DOHH2 (cell line): ENCODE measurements at regions not wholly inside any gene's neighbourhood (a gene's known extent, or its start where the extent isn't known, plus 50 kb on each side); places are given as distances from the start of the nearest gene placed in this dataset.

Experiments used
- H3F3A ChIP-seq: fragments of 200-600 bp; sonication (generic), shearing (Covaris generic); 2 replicates; pipeline ENCODE4 v1.6.0; 2016; ENCODE audit warnings: antibody characterized with exemption, mild to moderate bottlenecking; ENCODE audit not compliant: control insufficient read depth, insufficient read depth
- H3K27ac ChIP-seq: fragments of 200-600 bp; sonication (generic); 2 replicates; pipeline ENCODE4 v1.5.1; 2014; ENCODE audit warnings: low read depth, mild to moderate bottlenecking, low read length, moderate library complexity
- H3K27me3 ChIP-seq: fragments of 200-600 bp; sonication (generic); 2 replicates; pipeline ENCODE4 v1.6.1; 2014; ENCODE audit warnings: mild to moderate bottlenecking, low read length, mixed read lengths; ENCODE audit not compliant: control insufficient read depth
- H3K36me3 ChIP-seq: fragments of 200-600 bp; sonication (generic); 2 replicates; pipeline ENCODE4 v1.6.1; 2014; ENCODE audit warnings: mild to moderate bottlenecking, low read length, moderate library complexity, mixed read lengths; ENCODE audit not compliant: control insufficient read depth
- H3K4me1 ChIP-seq: fragments of 200-600 bp; sonication (generic); 2 replicates; pipeline ENCODE4 v1.6.1; 2014; ENCODE audit warnings: mild to moderate bottlenecking, low read length, mixed read lengths; ENCODE audit not compliant: control insufficient read depth
- H3K4me2 ChIP-seq: fragments of 200-600 bp; sonication (generic); 2 replicates; pipeline ENCODE4 v1.6.0; 2014; ENCODE audit warnings: mild to moderate bottlenecking, low read length, moderate library complexity
- H3K4me3 ChIP-seq: fragments of 200-600 bp; sonication (generic); 2 replicates; pipeline ENCODE4 v1.5.1; 2014; ENCODE audit warnings: mild to moderate bottlenecking, low read length, mixed read lengths
- H3K79me2 ChIP-seq: fragments of 200-600 bp; sonication (generic); 2 replicates; pipeline ENCODE4 v1.6.1; 2014; ENCODE audit warnings: mild to moderate bottlenecking, low read length, mixed read lengths; ENCODE audit not compliant: control insufficient read depth
- H3K9me2 ChIP-seq: fragments of 200-600 bp; sonication (generic); replicated peaks from 2 replicates; pipeline ENCODE4 v1.6.1; 2014; ENCODE audit warnings: mild to moderate bottlenecking, low read length, mixed read lengths; ENCODE audit not compliant: control insufficient read depth
- H3K9me3 ChIP-seq: fragments of 200-600 bp; sonication (generic); 2 replicates; pipeline ENCODE4 v1.6.1; 2014; ENCODE audit warnings: antibody characterized with exemption, low read length, mixed read lengths; ENCODE audit not compliant: control insufficient read depth, insufficient read depth
- H4K20me1 ChIP-seq: fragments of 200-600 bp; sonication (generic); 2 replicates; pipeline ENCODE4 v1.6.0; 2014; ENCODE audit warnings: low read depth, mild to moderate bottlenecking, antibody characterized with exemption, low read length, moderate library complexity; ENCODE audit not compliant: control insufficient read depth, insufficient read depth
- CTCF ChIP-seq: fragments of 200-600 bp; sonication (generic); IDR thresholded peaks from one replicate; pipeline ENCODE4 v1.5.1; 2014; ENCODE audit warnings: antibody characterized with exemption, mild to moderate bottlenecking, low read depth, low read length; ENCODE audit not compliant: poor library complexity, severe bottlenecking
- EZH2phosphoT487 ChIP-seq: fragments of 200-600 bp; sonication (generic); IDR thresholded peaks from 2 replicates; pipeline ENCODE4 v1.6.1; 2017; ENCODE audit warnings: borderline replicate concordance, mild to moderate bottlenecking, antibody characterized with exemption, low read length, moderate library complexity, mixed read lengths

DNA sequence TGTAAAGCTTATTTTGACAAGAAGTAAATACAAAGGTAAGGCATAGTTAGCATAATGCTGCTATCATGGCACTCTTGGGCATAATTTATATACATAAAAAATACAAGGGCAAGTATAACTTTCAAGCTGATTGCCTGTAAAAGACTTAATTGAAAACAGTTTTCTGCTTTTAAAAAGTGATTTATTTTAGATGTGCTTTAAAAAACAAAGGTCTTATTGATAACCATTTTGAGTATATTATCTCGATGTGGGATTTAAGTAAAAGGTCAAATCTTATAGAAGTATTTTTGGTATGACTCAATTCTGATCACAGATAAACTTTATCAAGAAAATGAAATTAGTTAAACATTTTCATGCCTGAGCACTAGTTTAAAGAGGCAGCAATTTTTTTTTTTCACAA, 175.8 kb downstream of the KCNRG start:
- H3K79me2 ChIP-seq: no peaks in the 10 kb centered on the region
- no peaks in the 10 kb centered on the region for H3F3A ChIP-seq
- no peaks in the 10 kb centered on the region for H3K4me1 ChIP-seq
- H3K9me3 ChIP-seq: no peaks in the 10 kb centered on the region
- no peaks in the 10 kb centered on the region for H3K36me3 ChIP-seq
- no peak overlapping the region for H3K27ac ChIP-seq
- no peak overlapping the region for H3K4me2 ChIP-seq
- no peak for TF ChIP-seq CTCF
- TF ChIP-seq EZH2phosphoT487: no peak
- H3K9me2 ChIP-seq: no peaks in the 10 kb centered on the region
- no peak overlapping the region for H3K4me3 ChIP-seq
- no peaks in the 10 kb centered on the region for H4K20me1 ChIP-seq
- no peaks in the 10 kb centered on the region for H3K27me3 ChIP-seq

DNA sequence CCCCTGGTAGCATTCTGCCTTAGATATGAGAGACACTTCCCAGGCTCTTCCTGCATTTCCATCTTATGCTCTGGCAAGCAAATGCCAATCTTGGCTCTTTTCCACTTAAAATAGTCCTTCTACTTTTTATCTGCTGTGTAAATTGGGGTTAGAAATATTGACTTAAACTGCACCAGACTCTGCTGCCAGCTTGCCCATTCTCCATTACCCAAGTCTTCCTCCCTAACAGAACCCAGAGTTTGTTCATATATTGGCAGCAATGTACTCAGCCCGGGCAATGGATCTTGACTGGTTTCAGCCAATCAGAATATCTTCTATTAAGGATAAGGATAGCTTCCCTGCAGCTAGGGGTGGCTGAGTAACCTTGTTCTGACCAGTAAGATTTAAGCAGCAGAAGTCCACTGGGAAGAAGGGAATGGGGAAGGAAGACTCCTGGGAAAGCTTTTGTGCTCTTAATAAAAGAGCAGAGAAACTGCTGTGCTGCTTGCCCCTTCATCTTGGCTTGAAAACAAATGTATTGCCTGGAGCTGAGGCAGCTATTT, 177.1 kb downstream of the KCNRG start:
- H3K4me2 ChIP-seq: no peak overlapping the region
- TF ChIP-seq EZH2phosphoT487: no peak
- H3K79me2 ChIP-seq: no peaks in the 10 kb centered on the region
- no peaks in the 10 kb centered on the region for H3K9me3 ChIP-seq
- no peaks in the 10 kb centered on the region for H3F3A ChIP-seq
- no peaks in the 10 kb centered on the region for H3K27me3 ChIP-seq
- H3K9me2 ChIP-seq: no peaks in the 10 kb centered on the region
- no peak overlapping the region for H3K27ac ChIP-seq
- H4K20me1 ChIP-seq: no peaks in the 10 kb centered on the region
- no peaks in the 10 kb centered on the region for H3K4me1 ChIP-seq
- H3K36me3 ChIP-seq: no peaks in the 10 kb centered on the region
- H3K4me3 ChIP-seq: no peak overlapping the region

DNA sequence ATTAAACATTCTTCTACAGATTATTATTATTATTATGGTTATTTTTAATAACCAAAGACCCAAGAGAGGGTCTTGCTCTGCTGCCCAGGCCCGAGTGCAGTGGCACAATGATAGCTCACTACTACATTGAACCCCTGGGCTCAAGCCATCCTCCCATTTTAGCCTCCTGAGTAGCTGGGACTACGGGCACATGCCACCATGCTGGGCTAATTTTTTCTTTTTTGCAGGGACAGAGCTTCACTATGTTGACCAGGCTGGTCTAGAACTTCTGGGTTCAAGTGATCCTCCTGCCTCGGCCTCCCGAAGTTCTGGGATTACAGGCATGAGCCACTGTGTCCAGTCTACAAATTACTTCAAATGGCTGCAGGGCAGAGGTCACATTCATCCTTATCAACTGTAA, 179.8 kb downstream of the KCNRG start:
- Histone ChIP-seq H3K4me3 (no peak overlapping the region), H3K9me2 (no peaks in the 10 kb centered on the region), H3K4me2 (no peak overlapping the region), H3K36me3 (no peaks in the 10 kb centered on the region), H3K27ac (no peak overlapping the region), H3F3A (no peaks in the 10 kb centered on the region), H3K4me1 (no peaks in the 10 kb centered on the region), H3K9me3 (no peaks in the 10 kb centered on the region), H3K27me3 (no peaks in the 10 kb centered on the region), H4K20me1 (no peaks in the 10 kb centered on the region), H3K79me2 (no peaks in the 10 kb centered on the region)
- TF ChIP-seq EZH2phosphoT487: no peak

GRCh38 chr13:50196118-50196517, 180.9 kb downstream of the KCNRG start:
- Histone ChIP-seq H3K36me3 (no peaks in the 10 kb centered on the region), H3K9me3 (no peaks in the 10 kb centered on the region), H4K20me1 (no peaks in the 10 kb centered on the region), H3K4me3 (no peak overlapping the region), H3K4me1 (no peaks in the 10 kb centered on the region), H3K9me2 (no peaks in the 10 kb centered on the region), H3K27me3 (no peaks in the 10 kb centered on the region), H3F3A (no peaks in the 10 kb centered on the region), H3K79me2 (no peaks in the 10 kb centered on the region), H3K4me2 (no peak overlapping the region), H3K27ac (no peak overlapping the region)
- TF ChIP-seq CTCF (no peak), EZH2phosphoT487 (no peak)
